Pancreas (tissue), 10 donors: ENCODE measurements at regions not wholly inside any gene's neighbourhood (a gene's known extent, or its start where the extent isn't known, plus 50 kb on each side); places are given as distances from the start of the nearest gene placed in this dataset.
"Not testable (repeated sequence)": the region's sequence is repeated elsewhere in the genome, so short reads cannot be mapped to it uniquely, and the experiment has no call there.

Source experiments
- ATAC-seq, 4 donors: fragments of 200-7000 bp; cut with Tn5 transposase; one replicate each; pipeline versions ENCODE4 v1.8.0 to v1.9.1; 2020; ENCODE audit warnings: mild to moderate bottlenecking in 4 of 4, moderate library complexity in 4 of 4
- DNase-seq, 6 donors: peaks; one replicate each; pipeline ENCODE4 v3.0.0-alpha.2; 2020
- FAIRE-seq: peaks from 2 replicates; lab custom pipeline; 2012; peaks lifted over from hg19 to GRCh38; lab: Jason Lieb, UNC
- H3K27ac ChIP-seq, 4 donors: fragments of 200-600 bp; sonication (generic); 1 replicate in 3 of 4; 2 replicates in 1 of 4; pipeline versions ENCODE4 v1.5.0 to v1.8.0; 2020
- H3K27me3 ChIP-seq, 4 donors: fragments of 200-600 bp; one replicate each; pipeline ENCODE4 v1.8.0; 2021
- H3K36me3 ChIP-seq, 3 donors: fragments of 200-600 bp; sonication (generic) in 1 of 3; one replicate each; pipeline versions ENCODE4 v1.5.0 to v1.8.0; 2020 to 2021
- H3K4me1 ChIP-seq, 3 donors: fragments of 200-600 bp; one replicate each; pipeline ENCODE4 v1.8.0; 2021
- H3K4me3 ChIP-seq, 4 donors: fragments of 200-600 bp; sonication (generic) in 2 of 4; one replicate each; pipeline versions ENCODE4 v1.5.0 to v1.8.0; 2020 to 2021
- H3K9me3 ChIP-seq, 4 donors: fragments of 200-600 bp; one replicate each; pipeline ENCODE4 v1.8.0; 2021
- CTCF ChIP-seq, 4 donors: fragments of 200-600 bp; sonication (generic) in 3 of 4; IDR thresholded peaks; one replicate each; pipeline versions ENCODE4 v1.5.0 to v1.8.0; 2021; ENCODE audit warnings: antibody characterized with exemption in 4 of 4
- WGBS, 2 donors: extraction: QIAGEN DNeasy Blood & Tissue Kit; methylation state at CpG; one replicate each; pipeline ENCODE4 v1.1.7; 2013; 5-methylcytosine and 5-hydroxymethylcytosine counted together
- intact Hi-C, 3 donors: fragments of 100-400 bp; cut with DNase I; formaldehyde crosslinking; loops; one replicate each; pipeline versions ENCODE4 v1.11.1 to v1.14.2; 2022
- donor health status: healthy with polysubstance abuse.
- donor health status: DM: no; HTN: no; CAD: no; lungs with moderate emphysema.
- donor health status: DM: no; HTN: no; CAD: no.
- donor health status: control.
- donor health status: control.
- donor health status: Bipolar disorder and iron deficiency.
- donor health status: DM: yes; HTN: yes; CAD: no.
- donor health status: DM: no; HTN: no; CAD: no.
- donor health status: DM: no; HTN: no; CAD: no.
- donor health status: DM: yes; HTN: yes; CAD: no.

DNA sequence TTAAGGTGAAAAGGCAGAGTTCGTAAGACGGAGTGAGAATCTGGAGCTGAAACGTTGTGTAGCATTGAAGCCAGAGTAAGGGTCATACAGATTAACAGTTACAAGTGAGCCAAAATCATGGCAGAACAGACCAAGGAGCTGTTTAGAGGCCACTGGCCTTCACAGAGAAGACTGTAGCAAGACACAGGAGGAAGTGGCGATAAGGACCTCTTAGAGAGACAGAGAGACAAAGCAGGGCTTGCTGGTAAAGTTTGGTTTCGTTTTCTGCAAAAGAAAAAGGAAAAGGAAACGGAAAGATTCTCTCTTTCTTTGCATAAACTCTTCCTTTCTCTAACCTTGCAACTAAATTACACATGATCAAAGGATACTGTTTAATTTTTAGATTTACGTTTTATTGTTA is 83.0 kb downstream of the AASDHPPT start:
- intact Hi-C loops = no loop called here
- ATAC-seq = no peak
- no peak overlapping the region for H3K4me3 ChIP-seq
- TF ChIP-seq CTCF (IDR thresholded peaks at IDR 0.05) = no peak
- H3K9me3 ChIP-seq = no peaks in the 10 kb centered on the region
- 80 to 92% methylated on average over 7 of the region's 7 CpGs for WGBS, 2 donors
- peaks cover 0 to 13% (median 5%) of the 10 kb centered on the region in 3 donors for H3K4me1 ChIP-seq
- no peaks in the 10 kb centered on the region for H3K27me3 ChIP-seq
- H3K36me3 ChIP-seq = no peaks in the 10 kb centered on the region
- no peak overlapping the region for H3K27ac ChIP-seq
- no peak for FAIRE-seq
- no peak for DNase-seq

DNA sequence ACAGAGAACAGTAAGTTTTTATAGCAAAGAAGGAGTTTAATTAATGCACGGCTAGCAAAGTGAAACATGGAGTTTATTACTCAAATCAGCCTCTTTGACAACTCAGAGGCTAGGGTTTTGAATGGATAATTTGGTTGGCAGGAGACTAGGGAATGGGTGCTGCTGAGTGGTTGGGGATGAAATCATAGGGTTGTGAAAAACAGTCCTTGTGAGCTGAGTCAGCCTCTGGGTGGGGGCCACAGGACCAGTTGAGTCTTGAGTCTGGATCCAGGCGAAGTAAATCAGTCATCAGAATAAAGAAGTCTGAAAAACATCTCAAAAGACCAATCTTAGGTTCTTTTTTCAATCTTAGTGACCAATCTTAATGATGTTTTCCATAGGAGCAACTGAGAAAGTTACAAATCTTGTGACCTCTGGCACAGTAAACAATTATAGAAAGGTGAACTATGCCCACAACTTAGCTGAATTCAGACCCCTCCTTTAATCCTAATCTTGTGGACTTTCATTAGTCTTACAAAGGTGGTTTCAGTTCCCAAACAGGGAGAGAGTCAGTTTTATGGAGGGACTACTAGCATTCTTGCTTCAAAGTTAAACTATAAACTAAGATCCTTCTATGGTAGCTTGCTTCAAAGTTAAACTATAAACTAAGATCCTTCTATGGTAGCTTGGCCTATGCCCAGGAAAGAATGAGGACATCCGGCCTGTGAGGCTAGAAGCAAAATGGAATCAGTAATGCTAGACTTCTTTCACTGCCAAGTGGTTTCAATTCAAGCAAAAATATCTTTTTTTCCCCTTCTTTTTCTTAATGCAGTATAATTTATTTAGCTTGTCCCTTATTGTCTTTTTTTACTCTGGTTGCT is 84.5 kb downstream of the AASDHPPT start:
- Histone ChIP-seq H3K9me3 (no peaks in the 10 kb centered on the region), H3K4me3 (no peak overlapping the region), H3K36me3 (no peaks in the 10 kb centered on the region), H3K27ac (no peak overlapping the region), H3K27me3 (no peaks in the 10 kb centered on the region), H3K4me1 (peaks cover 0 to 6% (median 0%) of the 10 kb centered on the region in 3 donors)
- no peak for TF ChIP-seq CTCF (IDR thresholded peaks at IDR 0.05)
- DNase-seq (no peak), FAIRE-seq (no peak), ATAC-seq (no peak)
- whole genome bisulfite sequencing, 2 donors = 64 to 72% methylated on average over 3 of the region's 3 CpGs
- intact Hi-C loops = no loop called here

DNA sequence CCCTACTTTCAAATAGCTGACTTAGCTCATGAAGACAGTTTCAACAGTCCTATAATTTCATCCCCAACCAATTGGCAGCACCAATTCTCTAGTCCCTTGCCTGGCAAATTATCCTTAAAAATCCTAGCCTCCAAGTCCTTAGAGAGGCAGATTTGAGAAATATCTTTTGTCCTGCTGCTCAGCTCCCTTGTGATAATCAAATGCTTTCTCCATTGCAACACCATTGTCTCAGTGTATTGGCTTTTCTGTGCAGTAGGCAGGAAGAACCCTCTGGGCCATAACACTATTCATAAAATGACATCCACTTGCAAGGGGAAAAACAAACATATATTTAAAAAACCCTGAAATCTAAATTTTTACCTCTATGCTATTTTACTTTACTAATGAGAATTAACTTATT is 89.6 kb downstream of the AASDHPPT start:
- DNase-seq (no peak), ATAC-seq (no peak), FAIRE-seq (no peak)
- intact Hi-C loops = no loop called here
- no peak for TF ChIP-seq CTCF (IDR thresholded peaks at IDR 0.05)
- Histone ChIP-seq H3K4me3 (no peak overlapping the region), H3K9me3 (no peaks in the 10 kb centered on the region), H3K4me1 (no peaks in the 10 kb centered on the region), H3K27me3 (no peaks in the 10 kb centered on the region), H3K36me3 (no peaks in the 10 kb centered on the region), H3K27ac (no peak overlapping the region)

- no peak overlapping the region for H3K4me3 ChIP-seq
- H3K27ac ChIP-seq = no peak overlapping the region
- no peak for ATAC-seq
- no peaks in the 10 kb centered on the region for H3K36me3 ChIP-seq
- DNase-seq = no peak
- H3K27me3 ChIP-seq = no peaks in the 10 kb centered on the region
- no peaks in the 10 kb centered on the region for H3K4me1 ChIP-seq
- TF ChIP-seq CTCF (IDR thresholded peaks at IDR 0.05) = no peak
- intact Hi-C loops = no loop called here
- WGBS, 2 donors = 79% methylated on average over 4 of the region's 4 CpGs
- no peaks in the 10 kb centered on the region for H3K9me3 ChIP-seq
- FAIRE-seq = no peak
These were observed 95.0 kb downstream of the AASDHPPT start for GRCh38 chr11:106172386-106172991.

GRCh38 chr11:106173291-106173690 is 95.8 kb downstream of the AASDHPPT start:
- Histone ChIP-seq H3K27ac (no peak overlapping the region), H3K4me3 (no peak overlapping the region), H3K4me1 (no peaks in the 10 kb centered on the region), H3K27me3 (no peaks in the 10 kb centered on the region), H3K36me3 (no peaks in the 10 kb centered on the region), H3K9me3 (no peaks in the 10 kb centered on the region)
- TF ChIP-seq CTCF (IDR thresholded peaks at IDR 0.05) = no peak
- ATAC-seq (no peak), FAIRE-seq (no peak), DNase-seq (no peak)
- 71 to 77% methylated on average over 2 of the region's 2 CpGs for WGBS, 2 donors
- intact Hi-C loops = no loop called here

- DNase-seq, H3K4me3 ChIP-seq, H3K27me3 ChIP-seq, H3K4me1 ChIP-seq, H3K36me3 ChIP-seq, ATAC-seq, H3K27ac ChIP-seq, FAIRE-seq, intact Hi-C loops, H3K9me3 ChIP-seq: not testable (repeated sequence)
- 56 to 67% methylated on average over 4 of the region's 4 CpGs for WGBS, 2 donors
These were observed 96.5 kb downstream of the AASDHPPT start for GRCh38 chr11:106174003-106174402.
